Hematopoietic multipotent progenitor cell (in vitro differentiated cells): ENCODE measurements at regions not wholly inside any gene's neighbourhood (a gene's known extent, or its start where the extent isn't known, plus 50 kb on each side); places are given as distances from the start of the nearest gene placed in this dataset. TPM values are rescaled to one million over a fixed set of nuclear protein-coding genes. Genes with fewer than 3 reads are reported as not detected.
A peak's percentile ranks its signal among the peaks of the same experiment; 100 is the strongest.

ENCODE experiments used
- DNase-seq, 3 donors: peaks; one replicate each; pipeline ENCODE4 v3.0.0-alpha.2; 2011 to 2015; ENCODE audit warnings: low read depth in 2 of 3, low spot score in 2 of 3
- small RNA-seq: library from RNA; depleted of rRNA; stranded (forward); fragments of <200 nt; gene quantifications from one replicate; pipeline ENCODE3, GENCODE V24; 2012

DNA sequence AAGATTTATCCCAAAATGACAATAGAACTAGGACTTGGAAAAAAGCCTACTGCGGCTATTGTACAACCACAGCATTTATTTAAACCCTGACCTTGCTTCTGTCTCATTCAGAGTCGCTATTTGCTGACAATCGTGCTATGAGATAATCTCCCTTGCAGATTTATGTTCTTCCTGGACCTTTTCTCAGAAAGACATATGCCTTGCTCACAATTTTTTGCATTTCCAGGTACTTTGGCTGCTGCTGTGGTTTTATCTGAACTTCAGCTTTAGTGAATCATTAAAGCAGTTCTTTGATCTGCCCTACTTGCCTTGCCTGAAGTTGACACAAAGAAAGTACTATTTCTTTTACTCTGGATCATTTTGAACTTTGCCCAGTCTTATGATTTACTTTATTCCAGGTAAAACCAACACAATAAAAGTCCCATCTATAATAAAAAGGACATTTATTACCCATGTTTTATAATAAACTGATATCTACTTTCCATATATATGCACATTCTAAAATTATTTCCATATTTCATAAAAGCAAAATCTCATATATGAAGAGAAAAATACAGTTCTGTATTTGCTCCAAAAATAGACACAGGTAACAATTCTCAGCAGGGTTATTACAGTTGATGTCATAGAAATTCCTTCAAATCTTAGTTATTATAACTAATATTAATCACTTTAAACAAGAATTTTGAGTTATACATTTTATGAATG lies 63.4 kb upstream of the CARD18 start:
- no peak for DNase-seq

DNA sequence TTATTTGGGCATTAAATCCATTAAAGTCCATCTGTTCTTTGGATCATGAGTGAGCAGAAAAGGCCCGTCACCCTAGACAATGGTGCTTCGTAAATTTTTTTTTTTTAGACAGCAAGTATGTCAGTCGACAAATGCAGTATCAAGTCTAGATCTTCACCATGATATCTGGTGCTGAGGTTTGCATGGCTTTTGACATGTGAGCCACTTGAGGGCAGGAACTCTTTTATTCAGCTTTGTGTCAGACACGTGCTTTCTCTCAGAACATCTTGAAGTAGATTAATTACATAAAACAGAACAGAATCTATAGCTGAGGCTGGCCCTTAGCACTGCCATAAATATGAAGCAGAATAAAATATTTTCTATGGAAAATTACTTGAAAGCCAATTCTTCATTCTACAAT lies 62.9 kb upstream of the CARD18 start:
- DNase-seq = no peak

DNA sequence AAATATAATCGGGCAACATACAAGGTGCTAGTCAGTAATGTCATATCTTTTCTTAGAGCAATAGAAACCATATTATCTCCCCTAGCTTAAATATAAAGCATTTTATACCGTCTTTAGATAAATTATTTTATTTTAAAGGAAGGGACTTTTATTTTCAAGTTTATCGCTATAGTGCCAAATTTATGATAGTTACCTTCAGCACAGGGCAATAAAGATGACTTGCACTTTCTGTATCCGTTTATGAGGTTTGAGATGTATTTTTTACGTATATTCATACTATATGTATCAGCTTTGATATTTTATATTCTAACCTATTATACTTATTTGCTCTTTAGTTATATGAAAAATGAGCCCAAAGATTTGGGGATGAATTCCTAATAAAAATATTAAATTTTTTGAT lies 61.6 kb upstream of the CARD18 start:
- DNase-seq = peak in 1 of 3 donors; percentile 25

DNA sequence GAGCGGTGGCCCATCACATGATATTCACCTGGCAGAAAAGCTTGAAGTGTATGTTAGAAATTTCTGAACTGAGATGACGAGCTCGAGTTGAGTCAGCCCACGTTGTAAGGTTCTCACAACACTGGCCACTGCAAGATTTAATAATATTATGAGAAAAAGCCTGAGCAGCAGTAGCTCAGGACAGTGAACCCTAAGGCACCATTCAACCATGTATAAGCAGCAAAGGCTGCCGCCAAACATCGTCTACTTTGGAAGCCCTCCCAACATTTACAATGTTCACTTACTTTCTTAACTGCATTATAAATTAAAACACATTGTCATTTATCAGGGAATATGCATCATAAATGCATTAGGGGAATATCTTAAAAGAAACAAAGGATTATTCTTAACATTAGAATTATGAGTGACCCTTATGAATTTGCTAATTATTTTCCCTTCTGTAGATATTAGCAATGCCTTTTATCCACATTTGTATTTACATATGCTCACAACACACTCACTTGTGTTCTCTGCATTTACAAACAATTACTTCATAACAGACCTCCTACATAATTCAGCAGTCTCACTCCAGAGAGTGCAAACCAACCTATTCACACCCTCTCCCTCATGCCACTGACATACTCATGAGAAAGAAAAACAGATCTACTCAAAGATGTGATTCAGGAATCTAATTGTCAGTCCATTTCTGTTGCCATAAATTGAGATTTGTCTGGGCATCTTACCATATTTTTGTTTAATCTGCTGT lies 57.7 kb upstream of the CARD18 start:
- no peak for DNase-seq

DNA sequence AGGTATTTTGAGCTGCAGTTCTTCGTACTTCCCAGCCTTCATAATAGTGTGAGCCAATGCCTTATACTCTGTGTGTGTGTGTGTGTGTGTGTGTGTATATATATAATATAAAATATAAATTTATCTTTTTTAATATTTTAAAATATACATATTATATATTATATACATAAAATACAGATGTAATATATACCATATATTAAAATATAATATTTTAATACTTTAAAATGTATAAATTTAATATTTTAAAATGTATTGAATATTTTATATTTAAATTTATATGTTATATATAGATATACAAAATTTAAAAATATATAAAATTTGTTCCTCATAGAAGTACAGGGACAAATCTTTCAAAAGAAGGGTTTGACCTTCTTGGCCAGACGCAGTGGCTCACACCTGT lies 53.7 kb upstream of the CARD18 start:
- DNase-seq = no peak

DNA sequence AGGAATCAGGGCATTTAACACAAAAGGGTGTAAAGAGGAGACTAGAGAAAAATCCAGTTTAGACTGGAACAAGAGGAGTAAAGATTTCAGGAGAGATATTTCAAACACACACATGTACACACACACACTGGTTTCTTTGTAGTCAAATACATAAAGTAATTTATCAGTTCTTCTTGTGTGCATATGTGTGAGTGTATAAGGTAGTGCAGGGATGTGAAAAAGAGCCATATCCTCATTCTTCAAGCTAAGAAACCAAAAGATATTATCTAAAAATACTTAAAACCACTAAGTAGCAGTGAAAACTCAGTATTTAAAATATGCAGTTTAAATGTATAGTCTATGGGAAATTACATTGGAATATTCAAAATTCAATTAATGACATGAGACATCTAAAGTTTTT lies 52.5 kb upstream of the CARD18 start:
- no peak for DNase-seq

DNA sequence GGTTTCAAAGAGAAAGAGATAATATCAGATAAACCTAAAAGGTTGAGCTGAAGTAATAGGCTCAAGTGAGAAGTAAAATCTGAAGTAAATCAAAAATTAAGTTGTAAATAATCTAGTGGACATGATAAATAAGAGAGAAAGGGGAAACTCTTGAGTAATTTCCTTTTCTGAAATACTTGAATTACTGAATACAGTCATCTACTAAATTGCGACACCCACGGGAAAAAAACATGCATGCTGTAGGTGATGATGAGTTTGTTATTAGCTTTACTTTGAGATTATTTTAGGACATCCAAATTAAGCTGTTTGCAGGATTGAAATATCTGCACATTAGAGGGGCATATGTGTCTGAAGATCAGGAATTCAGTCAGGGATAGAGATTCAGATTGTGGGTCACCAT lies 50.0 kb upstream of the CARD18 start:
- DNase-seq = no peak

Small RNA genes in the stretch of these regions (small RNA-seq; reads per million reads assigned to genes)
- gene AP003181.1 (not detected), gene RF00017 (not detected)
